GM13976 (cell line): ENCODE measurements at regions not wholly inside any gene's neighbourhood (a gene's known extent, or its start where the extent isn't known, plus 50 kb on each side); places are given as distances from the start of the nearest gene placed in this dataset.

ENCODE experiments used
- DNase-seq: peaks from one replicate; pipeline ENCODE4 v3.0.0; 2012; ENCODE audit warnings: low spot score
- in situ Hi-C: fragments of 300-500 bp; cut with MboI; formaldehyde crosslinking; loops from one replicate; pipeline ENCODE4 v1.12.0; 2022; ENCODE audit warnings: low sequenced_read_pairs, mixed read lengths, inconsistent platforms; ENCODE audit not compliant: unreplicated experiment
- TF ChIP-seq, protein P1 (sequence below): IDR thresholded peaks from 2 replicates; pipeline ENCODE4 v1.5.1; 2012; ENCODE audit warnings: borderline replicate concordance, mild to moderate bottlenecking; ENCODE audit not compliant: insufficient read depth; ENCODE audit errors: extremely low read depth, missing control alignments, control extremely low read depth

DNA sequence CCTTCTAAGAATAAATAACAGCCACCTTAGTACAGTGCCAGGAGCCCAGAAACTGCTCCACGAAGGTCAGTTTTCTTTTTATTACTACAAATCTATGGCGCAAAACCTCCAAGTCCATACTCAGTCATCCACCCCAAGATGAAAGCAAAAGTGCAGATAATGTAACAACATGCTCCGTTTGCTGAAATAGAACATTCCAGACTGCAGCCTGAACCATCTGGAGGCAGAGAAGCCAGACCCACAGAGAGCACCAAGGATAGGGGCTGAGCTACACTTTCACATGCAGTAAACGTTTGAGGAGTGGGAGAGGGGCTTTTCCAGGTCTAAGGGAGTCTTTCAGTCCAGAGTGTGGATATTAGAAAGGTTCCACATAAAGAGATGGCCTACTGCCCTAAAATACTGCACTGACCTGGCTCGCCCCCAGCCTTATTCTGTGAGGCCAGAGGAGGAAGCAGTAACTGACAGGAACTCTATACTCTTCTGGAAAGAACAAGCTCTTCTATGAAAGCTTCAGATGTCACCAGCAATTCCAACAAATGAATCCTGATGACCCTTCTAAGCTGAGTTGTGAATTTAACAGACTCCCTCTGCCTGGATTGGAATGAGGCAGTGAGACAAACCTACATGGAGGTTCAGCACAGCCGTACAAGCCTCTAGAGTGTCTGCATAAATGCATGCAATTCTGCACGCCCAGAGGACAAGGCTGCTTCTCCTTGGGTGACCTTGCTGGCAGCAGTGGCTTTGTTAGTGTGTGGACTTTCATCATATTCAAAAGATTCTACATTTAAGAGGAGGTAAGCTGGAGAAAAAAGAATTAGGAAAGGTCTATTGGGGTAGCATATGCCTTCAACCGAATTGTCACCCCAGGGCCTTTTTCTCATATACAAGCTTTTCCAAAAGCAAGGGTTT, 153.9 kb upstream of the EGLN3 start:
- DNase-seq, result no peak
- TF ChIP-seq, protein P1, sequence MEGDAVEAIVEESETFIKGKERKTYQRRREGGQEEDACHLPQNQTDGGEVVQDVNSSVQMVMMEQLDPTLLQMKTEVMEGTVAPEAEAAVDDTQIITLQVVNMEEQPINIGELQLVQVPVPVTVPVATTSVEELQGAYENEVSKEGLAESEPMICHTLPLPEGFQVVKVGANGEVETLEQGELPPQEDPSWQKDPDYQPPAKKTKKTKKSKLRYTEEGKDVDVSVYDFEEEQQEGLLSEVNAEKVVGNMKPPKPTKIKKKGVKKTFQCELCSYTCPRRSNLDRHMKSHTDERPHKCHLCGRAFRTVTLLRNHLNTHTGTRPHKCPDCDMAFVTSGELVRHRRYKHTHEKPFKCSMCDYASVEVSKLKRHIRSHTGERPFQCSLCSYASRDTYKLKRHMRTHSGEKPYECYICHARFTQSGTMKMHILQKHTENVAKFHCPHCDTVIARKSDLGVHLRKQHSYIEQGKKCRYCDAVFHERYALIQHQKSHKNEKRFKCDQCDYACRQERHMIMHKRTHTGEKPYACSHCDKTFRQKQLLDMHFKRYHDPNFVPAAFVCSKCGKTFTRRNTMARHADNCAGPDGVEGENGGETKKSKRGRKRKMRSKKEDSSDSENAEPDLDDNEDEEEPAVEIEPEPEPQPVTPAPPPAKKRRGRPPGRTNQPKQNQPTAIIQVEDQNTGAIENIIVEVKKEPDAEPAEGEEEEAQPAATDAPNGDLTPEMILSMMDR, result no peak
- in situ Hi-C loops, result no loop called here

DNA sequence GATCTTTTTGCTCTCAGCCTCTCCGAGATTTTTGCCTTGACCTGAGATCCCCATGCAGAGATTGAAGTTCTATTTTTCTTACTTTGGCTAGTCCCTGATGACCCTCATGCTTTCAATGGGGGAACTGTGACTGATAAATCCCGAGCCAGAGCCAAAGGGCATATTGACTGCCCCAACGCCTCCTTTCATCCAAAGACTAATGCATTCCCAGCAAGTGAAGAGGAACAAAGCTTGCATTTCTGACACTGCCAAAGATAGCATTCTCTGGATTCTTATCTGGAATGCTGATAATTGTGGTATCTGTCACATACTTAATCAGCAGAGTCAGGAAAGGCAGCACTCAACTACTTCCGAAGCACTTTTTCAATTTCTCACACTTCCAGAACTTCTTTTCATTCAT, 152.3 kb upstream of the EGLN3 start:
- no peak for DNase-seq
- in situ Hi-C loops, result no loop called here
- TF ChIP-seq, protein P1, result no peak

DNA sequence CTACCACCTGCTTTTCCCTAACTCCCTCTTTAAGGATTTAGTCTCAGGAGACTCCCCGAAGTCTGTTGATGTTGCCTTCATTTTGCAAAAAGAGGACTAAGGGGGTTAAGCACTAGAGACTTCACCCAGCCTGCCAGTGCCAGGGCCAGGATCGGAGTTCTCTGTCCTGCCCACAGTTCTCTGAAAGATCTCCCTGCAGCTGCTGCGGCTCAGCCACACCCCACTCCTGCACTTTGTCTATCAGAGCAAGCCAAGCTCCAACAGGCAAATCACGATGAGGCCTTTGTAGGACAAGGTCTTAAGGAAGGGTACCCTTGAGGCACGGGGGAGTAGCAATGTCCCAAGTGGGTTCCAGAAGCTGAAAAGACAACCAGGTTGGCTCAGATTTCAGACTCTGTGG, 148.8 kb upstream of the EGLN3 start:
- DNase-seq, result no peak
- TF ChIP-seq, protein P1, result no peak
- in situ Hi-C loops, result loop anchor here (10.0 kb wide), 1 partner anchor 245 kb away; no protein-coding TSS in a partner anchor

DNA sequence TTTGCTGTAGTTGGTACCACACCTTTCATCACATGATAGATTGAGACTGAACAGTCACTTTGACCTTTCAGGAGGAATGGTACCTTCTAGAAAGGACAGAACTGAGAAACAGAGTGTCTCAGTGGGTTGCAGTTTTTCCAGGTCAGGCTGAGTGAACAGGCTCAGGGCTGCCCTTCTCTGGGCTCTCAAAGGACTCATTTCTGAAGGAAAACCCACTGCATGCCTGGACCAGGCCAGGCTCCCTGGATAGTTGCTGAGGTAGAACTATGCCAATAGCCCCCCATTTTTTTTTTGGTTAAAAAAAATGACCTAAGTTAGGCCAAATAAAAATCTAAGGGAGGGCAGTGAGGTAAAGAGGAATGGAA, 148.1 kb upstream of the EGLN3 start:
- no peak for DNase-seq
- in situ Hi-C loops, result loop anchor here (10.0 kb wide), 1 partner anchor 244 kb away; no protein-coding TSS in a partner anchor
- TF ChIP-seq, protein P1, result no peak

DNA sequence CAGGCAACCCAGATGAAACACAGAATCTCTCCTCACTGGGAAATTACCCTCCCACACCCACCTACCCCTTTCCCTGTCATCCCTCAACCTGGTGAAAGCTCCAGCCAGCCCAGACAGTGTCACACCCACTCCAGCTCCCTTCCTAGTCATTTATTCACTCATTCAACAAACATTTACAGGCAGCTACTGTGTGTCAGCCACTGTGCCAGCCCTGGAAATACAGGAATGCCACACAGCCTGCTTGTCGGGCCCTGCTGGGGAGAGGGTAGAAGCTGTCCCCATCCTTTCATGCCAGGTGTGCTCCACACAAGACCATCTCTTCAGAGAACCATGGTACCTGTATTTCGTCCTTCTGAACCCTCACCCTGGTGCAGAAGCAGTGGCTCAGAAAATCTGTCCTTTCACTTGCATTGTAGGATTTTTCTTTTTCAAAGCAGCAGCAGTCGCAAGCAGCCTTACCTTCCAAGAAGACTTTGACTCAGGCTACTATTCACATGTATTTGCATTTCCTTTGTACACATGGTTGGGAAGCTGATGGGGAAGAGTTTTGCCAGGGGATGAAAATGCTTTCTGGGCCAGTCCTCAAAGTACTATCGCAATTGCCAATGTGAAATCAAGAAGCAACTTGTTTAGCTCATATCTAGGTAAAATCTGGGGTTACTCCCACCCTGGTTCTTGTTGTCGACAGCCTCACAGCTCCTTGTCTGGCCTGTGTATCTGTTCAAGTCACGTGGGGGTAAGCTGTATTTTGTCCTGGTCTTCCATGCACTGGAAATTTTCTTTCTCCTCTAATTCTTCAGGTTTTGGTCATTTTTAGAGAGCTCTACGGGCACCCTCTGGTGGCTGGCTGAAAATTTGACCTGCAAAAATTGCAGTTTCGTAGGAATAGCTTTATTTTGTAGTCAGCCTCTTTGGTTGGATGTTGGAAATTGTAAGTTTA, 147.4 kb upstream of the EGLN3 start:
- in situ Hi-C loops, result loop anchor here (10.0 kb wide), 1 partner anchor 244 kb away; no protein-coding TSS in a partner anchor
- DNase-seq, result peak; percentile 54
- TF ChIP-seq, protein P1, result peak; percentile 43

DNA sequence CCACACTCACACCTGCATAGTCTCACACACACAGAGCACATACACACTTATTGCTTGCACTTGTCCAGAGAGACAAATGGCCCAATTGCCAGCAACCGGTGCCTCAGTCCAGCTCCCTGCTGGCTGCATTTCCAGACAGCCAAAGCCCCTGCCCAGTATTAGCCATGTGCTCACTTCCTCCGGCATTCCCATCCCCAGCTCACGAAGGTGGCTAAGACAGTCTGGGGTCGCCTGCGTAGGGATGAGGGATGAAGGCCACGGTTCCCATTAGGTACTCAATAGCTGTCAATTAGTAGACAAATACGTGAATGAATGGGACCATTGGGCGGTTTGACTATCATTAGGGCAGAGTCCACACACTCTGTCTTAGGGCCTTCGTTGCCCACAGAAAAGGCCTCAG, 146.8 kb upstream of the EGLN3 start:
- TF ChIP-seq, protein P1, result no peak
- DNase-seq, result no peak
- in situ Hi-C loops, result loop anchor here (10.0 kb wide), 1 partner anchor 243 kb away; no protein-coding TSS in a partner anchor
